ENCODE measurements at regions not wholly inside any gene's neighbourhood (a gene's known extent, or its start where the extent isn't known, plus 50 kb on each side); places are given as distances from the start of the nearest gene placed in this dataset.

DNA sequence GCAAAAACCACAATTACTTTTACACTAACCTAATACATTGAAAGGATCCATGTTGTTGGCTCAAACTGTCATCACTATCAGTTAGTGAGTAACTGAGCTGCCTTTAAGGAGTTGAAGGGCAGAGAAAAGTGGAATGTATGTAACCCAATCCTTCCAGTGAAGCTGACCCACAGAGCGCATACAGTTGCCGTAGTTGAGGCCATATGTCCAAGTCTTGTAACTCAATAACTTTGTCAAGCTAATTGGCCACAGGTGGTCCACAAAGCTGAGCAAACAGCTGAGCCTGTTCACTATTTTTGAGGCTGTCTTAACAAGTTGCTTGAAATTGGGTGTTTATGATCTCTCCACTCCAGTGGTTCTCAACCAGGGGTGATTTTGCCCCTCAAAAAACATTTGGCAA lies 169.0 kb upstream of the SLC24A5 start:
- no peak for TF ChIP-seq CTCF (conservative IDR thresholded peaks at IDR 0.05; ENCODE audit: low read length)
- TF ChIP-seq EZH2phosphoT487 (IDR thresholded peaks at IDR 0.05; ENCODE audit: borderline replicate concordance, low read depth, low read length): no peak

All from OCI-LY7 (cell line).